Suppressor macrophage treated with lipopolysaccharide for 4 hours (primary cell): ENCODE measurements at regions not wholly inside any gene's neighbourhood (a gene's known extent, or its start where the extent isn't known, plus 50 kb on each side); places are given as distances from the start of the nearest gene placed in this dataset.

Experiments
- DNase-seq: peaks from one replicate; pipeline ENCODE4 v3.0.0-alpha.2; 2020

DNA sequence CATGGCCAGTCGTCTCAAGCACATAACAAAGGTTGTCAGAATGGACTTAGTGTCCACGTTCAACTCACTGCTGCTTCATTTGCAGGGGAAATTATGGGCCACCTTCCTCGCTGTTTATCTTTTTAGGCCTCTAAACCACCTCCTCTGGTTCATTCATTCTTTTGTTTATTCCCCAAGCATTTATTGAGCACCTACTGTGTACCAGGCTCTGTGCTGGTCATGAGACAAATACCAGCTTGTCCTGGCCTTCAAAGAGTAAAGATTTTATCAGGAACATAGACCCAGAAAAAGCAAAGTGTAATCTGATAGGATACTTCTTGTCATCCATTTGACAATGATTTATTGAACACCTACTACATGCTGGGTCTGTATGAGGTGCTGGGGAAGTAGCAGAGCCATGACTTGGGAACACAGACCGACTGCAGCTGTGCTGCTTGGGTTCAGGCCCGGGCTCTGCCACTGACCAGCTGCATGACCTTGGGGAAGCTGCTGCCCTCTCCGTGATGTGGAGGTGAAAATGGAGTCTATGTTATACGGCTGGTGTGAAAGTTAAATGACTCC is 63.4 kb upstream of the SLC6A6 start:
- no peak for DNase-seq

DNA sequence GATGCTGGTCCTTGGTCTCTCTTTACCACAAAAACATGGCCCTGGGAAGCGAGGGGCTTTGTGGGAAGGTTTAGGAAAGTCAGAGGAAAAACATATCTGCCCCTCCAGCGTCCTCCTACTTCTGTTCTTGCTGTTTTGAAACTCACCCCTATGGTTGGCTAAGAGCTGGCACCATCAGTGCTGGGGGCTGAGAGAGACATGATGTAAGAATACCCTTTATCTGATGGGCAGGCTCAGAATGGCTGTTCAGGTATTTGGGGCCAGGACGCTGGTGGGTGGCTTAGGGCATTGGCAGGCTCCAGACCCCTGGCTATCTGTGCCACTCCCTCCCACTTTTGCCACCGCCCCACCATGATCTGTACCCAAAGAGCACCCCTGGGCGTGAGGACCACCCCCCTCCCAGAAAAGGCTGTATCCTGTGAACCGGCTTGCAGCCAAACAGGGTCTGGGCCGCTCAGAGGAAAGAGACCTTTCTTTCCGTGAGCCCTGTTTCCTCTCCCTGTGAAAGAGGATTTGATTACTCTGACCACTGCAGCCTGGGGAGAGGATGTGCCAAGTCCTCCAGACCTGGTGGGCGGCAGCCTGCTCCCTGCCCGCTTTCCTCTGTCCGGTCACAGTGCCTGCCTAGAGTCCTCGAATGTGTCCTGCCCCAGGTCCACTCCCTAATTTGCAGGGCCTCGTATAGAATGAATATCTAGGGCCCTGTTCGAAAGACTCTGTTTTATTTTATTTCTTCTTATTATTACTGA is 61.3 kb upstream of the SLC6A6 start:
- no peak for DNase-seq

DNA sequence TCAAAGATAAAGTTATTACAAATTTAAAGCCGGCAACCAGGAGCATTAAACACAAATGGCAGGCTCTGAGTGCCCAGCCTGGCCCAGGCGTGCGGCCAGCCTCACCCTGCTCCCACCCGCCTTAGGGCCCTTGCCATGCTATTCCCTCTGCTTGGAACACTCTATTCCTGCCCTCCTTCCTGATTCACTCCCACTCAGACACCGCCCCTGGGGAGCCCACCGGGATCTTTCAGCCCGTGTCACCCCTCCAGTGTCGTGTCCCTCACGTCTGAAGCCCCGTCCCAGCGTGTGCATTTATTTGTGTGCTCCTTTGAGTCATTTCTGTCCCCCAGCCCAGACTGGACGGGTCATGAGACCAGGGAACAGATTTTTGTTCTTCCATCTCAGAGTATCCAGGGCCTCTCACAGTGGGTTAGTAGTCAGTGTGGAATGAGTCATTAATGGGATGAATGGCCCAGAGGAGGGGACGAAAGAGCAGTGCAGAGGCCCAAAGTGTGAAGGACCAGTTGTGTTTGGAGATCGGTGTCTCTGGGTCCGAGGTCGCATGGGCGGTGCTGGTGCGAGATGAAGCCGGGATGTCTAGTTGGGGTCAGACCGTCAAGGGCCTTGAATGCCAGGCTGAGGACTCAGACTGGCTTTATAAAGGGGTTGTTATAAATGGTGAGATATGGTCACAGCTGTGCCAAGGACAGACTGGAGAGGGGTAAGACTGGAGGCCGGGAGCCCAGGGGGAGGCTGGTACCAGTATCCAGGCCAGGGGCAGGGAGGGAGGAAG is 58.9 kb upstream of the SLC6A6 start:
- no peak for DNase-seq

DNA sequence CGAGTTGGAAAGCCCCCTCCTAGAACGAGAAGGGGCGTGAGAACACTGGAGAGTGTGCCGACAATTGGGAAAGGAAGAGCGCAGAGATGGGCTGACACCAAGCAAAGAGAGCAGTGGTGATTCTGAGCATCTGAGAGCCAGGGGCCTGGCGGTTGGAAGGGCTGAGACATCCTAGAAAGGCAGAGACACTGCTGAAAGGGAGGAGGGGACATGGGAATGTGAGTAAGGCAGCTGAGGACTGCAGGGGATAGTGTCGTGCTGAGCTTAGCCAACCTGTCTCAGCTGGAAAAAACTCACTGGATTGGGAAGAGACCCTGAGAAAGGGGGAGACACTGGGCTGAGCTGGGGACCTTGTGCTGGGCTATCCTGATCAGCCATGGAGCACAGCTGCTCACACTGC is 58.1 kb upstream of the SLC6A6 start:
- no peak for DNase-seq

- DNase-seq, result no peak
Measured at GRCh38 chr3:14345496-14346150, 56.8 kb upstream of the SLC6A6 start.

DNA sequence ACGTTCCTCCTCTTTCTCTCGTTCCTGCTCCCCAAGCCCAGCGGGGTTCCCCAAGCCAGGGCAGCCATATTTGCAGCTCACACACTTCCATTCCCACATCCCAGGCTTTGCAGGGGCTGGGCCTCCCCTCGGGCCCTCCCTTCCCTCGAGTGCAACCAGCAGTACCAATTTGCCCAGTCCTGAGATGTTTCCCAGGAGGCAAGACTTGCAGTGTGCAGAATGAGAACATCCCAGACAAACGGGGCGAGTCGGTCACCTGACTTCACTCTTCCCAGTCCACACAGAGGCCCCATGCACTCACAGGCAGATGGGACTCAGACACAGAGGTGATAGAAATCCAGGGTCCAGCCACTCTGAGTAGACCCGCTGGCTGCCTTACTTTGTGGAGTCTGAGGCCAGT is 56.2 kb upstream of the SLC6A6 start:
- no peak for DNase-seq

GRCh38 chr3:14346642-14347041 is 55.8 kb upstream of the SLC6A6 start:
- no peak for DNase-seq

GRCh38 chr3:14347110-14347509 is 55.3 kb upstream of the SLC6A6 start:
- DNase-seq, result no peak

DNA sequence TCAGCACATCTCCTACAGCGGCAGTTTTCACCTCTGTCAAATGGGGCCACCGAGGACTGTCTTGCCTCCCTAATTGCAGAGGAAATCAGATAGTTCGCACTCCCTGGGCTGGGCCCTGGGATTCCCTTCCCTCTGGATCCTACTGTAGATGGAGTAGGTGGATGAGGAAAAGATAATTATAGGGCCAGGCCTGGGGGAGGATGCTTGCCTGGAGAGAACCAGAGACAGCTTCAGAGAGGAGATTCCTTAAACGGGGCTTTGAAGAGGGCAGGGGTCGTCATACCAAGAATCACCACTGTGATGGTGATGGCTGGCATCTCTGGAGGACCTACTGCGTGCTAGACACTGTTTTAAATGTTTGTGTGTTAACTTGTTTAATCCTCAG is 50.8 kb upstream of the SLC6A6 start:
- no peak for DNase-seq

DNA sequence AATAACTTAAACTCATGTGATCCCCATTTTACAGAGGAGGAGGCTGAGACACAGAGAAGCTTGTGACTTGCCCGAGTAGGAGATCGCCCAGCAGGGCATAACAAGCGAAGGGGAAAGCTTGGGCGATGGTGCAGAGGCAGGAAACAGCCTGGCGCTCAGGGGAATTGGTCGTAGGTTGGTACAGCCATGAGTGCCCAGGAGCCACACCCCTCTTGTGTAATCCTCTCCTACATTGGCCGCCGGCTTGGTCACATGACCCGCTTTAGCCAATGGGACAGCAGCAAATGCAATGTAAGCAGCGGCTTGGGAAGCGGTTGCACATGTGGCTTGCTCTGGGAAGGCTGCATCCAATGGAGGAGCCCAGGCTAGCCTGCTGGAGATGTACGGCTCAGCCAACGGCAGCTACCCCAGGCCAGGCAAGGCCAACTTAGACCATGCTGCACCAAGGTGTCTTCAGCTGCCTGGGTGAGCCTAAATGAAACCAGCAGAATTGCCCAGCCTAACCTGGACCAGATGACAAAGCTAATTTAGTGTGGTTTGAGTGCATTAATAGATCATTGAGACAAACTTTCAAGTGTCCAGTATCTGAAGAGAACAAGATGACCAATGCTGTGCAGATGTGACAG is 50.3 kb upstream of the SLC6A6 start:
- DNase-seq, result no peak
